ENCODE measurements at regions not wholly inside any gene's neighbourhood (a gene's known extent, or its start where the extent isn't known, plus 50 kb on each side); places are given as distances from the start of the nearest gene placed in this dataset.

- TF ChIP-seq EZH2phosphoT487 (IDR thresholded peaks at IDR 0.05; ENCODE audit: low read depth, severe bottlenecking, unreplicated experiment) (no peak), EZH2 (IDR thresholded peaks at IDR 0.05; ENCODE audit: borderline replicate concordance) (no peak), CTCF (IDR thresholded peaks at IDR 0.05; ENCODE audit: poor library complexity) (no peak)
These were observed 132.3 kb downstream of the PAPOLA start for GRCh38 chr14:96634481-96634880.

Measured in hepatocyte (in vitro differentiated cells).